Thyroid gland (tissue), 4 donors: ENCODE measurements at regions not wholly inside any gene's neighbourhood (a gene's known extent, or its start where the extent isn't known, plus 50 kb on each side); places are given as distances from the start of the nearest gene placed in this dataset. TPM values are rescaled to one million over a fixed set of nuclear protein-coding genes. Genes with fewer than 3 reads are reported as not detected.
"Not testable (repeated sequence)": the region's sequence is repeated elsewhere in the genome, so short reads cannot be mapped to it uniquely, and the experiment has no call there.

Experiments
- DNase-seq, 2 donors: peaks; one replicate each; pipeline ENCODE4 v3.0.0-alpha.2; 2019
- H3K27ac ChIP-seq, 3 donors: fragments of 200-600 bp; sonication (generic); 1 replicate in 2 of 3; 2 replicates in 1 of 3; pipeline ENCODE4 v1.5.1; 2016 to 2019; ENCODE audit warnings: mild to moderate bottlenecking in 1 of 3, moderate library complexity in 1 of 3
- H3K27me3 ChIP-seq: fragments of 200-600 bp; sonication (generic); one replicate; pipeline ENCODE4 v1.5.1; 2019
- H3K36me3 ChIP-seq, 2 donors: fragments of 200-600 bp; sonication (generic); one replicate each; pipeline ENCODE4 v1.5.1; 2016 to 2019
- H3K4me1 ChIP-seq, 2 donors: fragments of 200-600 bp; sonication (generic); one replicate each; pipeline ENCODE4 v1.5.1; 2017 to 2019
- H3K4me3 ChIP-seq, 3 donors: fragments of 200-600 bp; sonication (generic); replicated peaks in 1 of 3; 1 replicate in 2 of 3; 2 replicates in 1 of 3; pipeline ENCODE4 v1.5.1; 2016; ENCODE audit warnings: mild to moderate bottlenecking in 1 of 3
- H3K9me3 ChIP-seq: fragments of 200-600 bp; sonication (generic); one replicate; pipeline ENCODE4 v1.5.1; 2017
- POLR2A ChIP-seq, 2 donors: fragments of 450-650 bp; IDR thresholded peaks; one replicate each; pipeline ENCODE4 v1.6.1; 2017; ENCODE audit warnings: antibody characterized with exemption in 2 of 2, mild to moderate bottlenecking in 2 of 2, moderate library complexity in 1 of 2
- WGBS, 2 donors: methylation state at CpG; one replicate each; pipeline ENCODE4 v1.1.5; 2017; 5-methylcytosine and 5-hydroxymethylcytosine counted together
- intact Hi-C: fragments of 100-400 bp; cut with DNase I; formaldehyde crosslinking; loops from one replicate; pipeline ENCODE4 v1.15.1; 2023
- microRNA-seq: library from miRNA; unstranded; fragments of <30 nt; microRNA quantifications from one replicate; pipeline ENCODE4, GENCODE V29; 2016
- small RNA-seq: library from RNA; depleted of rRNA; stranded (forward); fragments of <200 nt; gene quantifications from one replicate; pipeline ENCODE3, GENCODE V24; 2016
- TF ChIP-seq, protein P1 (sequence below), 6 experiments: fragments of 200-600 bp in 3 of 6; fragments of 450-650 bp in 3 of 6; sonication (generic) in 3 of 6; IDR thresholded peaks; one replicate each; pipeline ENCODE4 v1.5.1; 2016 to 2019; ENCODE audit warnings: antibody characterized with exemption in 6 of 6, mild to moderate bottlenecking in 2 of 6, inconsistent platforms in 1 of 6, moderate library complexity in 1 of 6

- Histone ChIP-seq H3K4me1 (peaks cover 0 to 8% of the 10 kb centered on the region in 2 donors), H3K9me3 (no peaks in the 10 kb centered on the region), H3K27ac (peak overlapping the region in 2 of 3 donors; percentile 50 to 81), H3K4me3 (peak overlapping the region; percentile 9 to 25 (median 12)), H3K36me3 (no peaks in the 10 kb centered on the region), H3K27me3 (no peaks in the 10 kb centered on the region)
- intact Hi-C loops, result no loop called here
- TF ChIP-seq, protein P1, sequence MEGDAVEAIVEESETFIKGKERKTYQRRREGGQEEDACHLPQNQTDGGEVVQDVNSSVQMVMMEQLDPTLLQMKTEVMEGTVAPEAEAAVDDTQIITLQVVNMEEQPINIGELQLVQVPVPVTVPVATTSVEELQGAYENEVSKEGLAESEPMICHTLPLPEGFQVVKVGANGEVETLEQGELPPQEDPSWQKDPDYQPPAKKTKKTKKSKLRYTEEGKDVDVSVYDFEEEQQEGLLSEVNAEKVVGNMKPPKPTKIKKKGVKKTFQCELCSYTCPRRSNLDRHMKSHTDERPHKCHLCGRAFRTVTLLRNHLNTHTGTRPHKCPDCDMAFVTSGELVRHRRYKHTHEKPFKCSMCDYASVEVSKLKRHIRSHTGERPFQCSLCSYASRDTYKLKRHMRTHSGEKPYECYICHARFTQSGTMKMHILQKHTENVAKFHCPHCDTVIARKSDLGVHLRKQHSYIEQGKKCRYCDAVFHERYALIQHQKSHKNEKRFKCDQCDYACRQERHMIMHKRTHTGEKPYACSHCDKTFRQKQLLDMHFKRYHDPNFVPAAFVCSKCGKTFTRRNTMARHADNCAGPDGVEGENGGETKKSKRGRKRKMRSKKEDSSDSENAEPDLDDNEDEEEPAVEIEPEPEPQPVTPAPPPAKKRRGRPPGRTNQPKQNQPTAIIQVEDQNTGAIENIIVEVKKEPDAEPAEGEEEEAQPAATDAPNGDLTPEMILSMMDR (IDR thresholded peaks at IDR 0.05), result no peak
- TF ChIP-seq POLR2A (IDR thresholded peaks at IDR 0.05), result no peak
- no peak for DNase-seq
- 9 to 16% methylated on average over 19 to 20 of the region's 20 CpGs for WGBS, 2 donors
Observed at GRCh38 chr15:34494084-34494399, 56.4 kb upstream of the GOLGA8A start.

DNA sequence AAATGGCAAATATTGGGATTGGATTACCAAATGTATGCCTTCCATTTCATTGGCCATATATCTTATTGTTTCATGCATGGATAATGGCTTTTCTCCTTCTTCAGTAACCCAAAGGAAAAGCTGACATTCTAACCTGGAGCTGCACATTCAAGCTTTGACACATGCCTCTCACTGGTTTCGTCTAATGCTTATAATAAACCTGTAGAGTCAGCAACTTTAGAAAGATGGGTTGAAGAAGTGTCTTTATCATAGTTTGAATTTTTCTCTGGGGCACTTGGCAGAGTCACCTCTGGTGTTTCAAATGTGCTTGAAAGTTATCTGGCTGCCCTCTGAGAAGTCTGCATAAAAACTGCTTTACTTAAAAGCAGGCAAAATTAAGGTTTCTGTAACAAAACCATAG is 55.4 kb upstream of the GOLGA8A start:
- H3K27ac ChIP-seq, result no peak overlapping the region
- WGBS, 2 donors, result 44 to 58% methylated on average over 1 of the region's 1 CpG
- intact Hi-C loops, result no loop called here
- H3K9me3 ChIP-seq, result no peaks in the 10 kb centered on the region
- DNase-seq, result no peak
- no peak overlapping the region for H3K4me3 ChIP-seq
- H3K27me3 ChIP-seq, result no peaks in the 10 kb centered on the region
- H3K4me1 ChIP-seq, result peaks cover 0 to 8% of the 10 kb centered on the region in 2 donors
- no peaks in the 10 kb centered on the region for H3K36me3 ChIP-seq
- no peak for TF ChIP-seq POLR2A (IDR thresholded peaks at IDR 0.05)
- TF ChIP-seq, protein P1 (IDR thresholded peaks at IDR 0.05), result no peak

- H3K36me3 ChIP-seq, DNase-seq, H3K4me3 ChIP-seq, H3K27me3 ChIP-seq, H3K4me1 ChIP-seq, H3K27ac ChIP-seq, H3K9me3 ChIP-seq, intact Hi-C loops: not testable (repeated sequence)
- 97 to 100% methylated on average over 1 of the region's 1 CpG for WGBS, 2 donors
Observed at GRCh38 chr15:34491488-34491887, 53.9 kb upstream of the GOLGA8A start.

GRCh38 chr15:34490417-34491193 is 53.0 kb upstream of the GOLGA8A start:
- no peak overlapping the region for H3K4me3 ChIP-seq
- 32 to 42% methylated on average over 25 to 29 of the region's 38 CpGs for WGBS, 2 donors
- no peaks in the 10 kb centered on the region for H3K27me3 ChIP-seq
- no peak for TF ChIP-seq POLR2A (IDR thresholded peaks at IDR 0.05)
- TF ChIP-seq, protein P1 (IDR thresholded peaks at IDR 0.05), result no peak
- H3K36me3 ChIP-seq, result no peaks in the 10 kb centered on the region
- H3K27ac ChIP-seq, result no peak overlapping the region
- H3K9me3 ChIP-seq, result no peaks in the 10 kb centered on the region
- H3K4me1 ChIP-seq, result peaks cover 0 to 3% of the 10 kb centered on the region in 2 donors
- intact Hi-C loops, result no loop called here
- DNase-seq, result no peak

GRCh38 chr15:34488973-34489959 is 51.7 kb upstream of the GOLGA8A start:
- H3K36me3 ChIP-seq, H3K4me3 ChIP-seq, H3K27me3 ChIP-seq, H3K9me3 ChIP-seq, H3K4me1 ChIP-seq, intact Hi-C loops, DNase-seq, H3K27ac ChIP-seq: not testable (repeated sequence)
- WGBS, 2 donors, result 89 to 94% methylated on average over 23 to 25 of the region's 37 CpGs

Small RNAs in the stretch of these regions (microRNA-seq; reads per million reads assigned to microRNA genes)
- not detected for gene MIR1233-2

Small RNAs in the stretch of these regions (small RNA-seq; reads per million reads assigned to genes)
- gene MIR1233-2, result not detected
